Aorta (tissue), 5 donors: ENCODE measurements at regions not wholly inside any gene's neighbourhood (a gene's known extent, or its start where the extent isn't known, plus 50 kb on each side); places are given as distances from the start of the nearest gene placed in this dataset.

ENCODE experiments used
- ATAC-seq: fragments of 200-7000 bp; cut with Tn5 transposase; one replicate; pipeline ENCODE4 v1.9.1; 2022; ENCODE audit warnings: moderate library complexity; ENCODE audit not compliant: low FRiP score
- DNase-seq, 2 donors: peaks; one replicate each; pipeline ENCODE4 v3.0.0-alpha.2; 2020
- H3K27ac ChIP-seq, 2 donors: one replicate each; pipeline ENCODE4 v1.5.1; 2013; ENCODE audit warnings: low read length in 2 of 2, mild to moderate bottlenecking in 2 of 2, moderate library complexity in 2 of 2, control low read depth in 1 of 2, inconsistent platforms in 1 of 2, low read depth in 1 of 2
- H3K27me3 ChIP-seq, 2 donors: one replicate each; pipeline ENCODE4 v1.6.1; 2013; ENCODE audit warnings: control low read depth in 1 of 2, low read length in 1 of 2, mild to moderate bottlenecking in 1 of 2, moderate library complexity in 1 of 2; ENCODE audit not compliant: insufficient read depth in 2 of 2, control insufficient read depth in 1 of 2
- H3K36me3 ChIP-seq, 2 donors: one replicate each; pipeline ENCODE4 v1.6.1; 2013; ENCODE audit warnings: control low read depth in 1 of 2, low read length in 1 of 2, mild to moderate bottlenecking in 1 of 2; ENCODE audit not compliant: insufficient read depth in 2 of 2, control insufficient read depth in 1 of 2
- H3K4me1 ChIP-seq, 2 donors: one replicate each; pipeline ENCODE4 v1.6.1; 2013; ENCODE audit warnings: low read length in 2 of 2, control low read depth in 1 of 2, mild to moderate bottlenecking in 1 of 2, moderate library complexity in 1 of 2; ENCODE audit not compliant: insufficient read depth in 2 of 2, control insufficient read depth in 1 of 2
- H3K4me3 ChIP-seq, 2 donors: one replicate each; pipeline ENCODE4 v1.5.1; 2013; ENCODE audit warnings: low read length in 2 of 2, control low read depth in 1 of 2, mild to moderate bottlenecking in 1 of 2
- H3K9me3 ChIP-seq: one replicate; pipeline ENCODE4 v1.6.1; 2013; ENCODE audit warnings: mild to moderate bottlenecking, low read length; ENCODE audit not compliant: control insufficient read depth
- WGBS, 2 donors: extraction: QIAGEN DNeasy Blood & Tissue Kit; methylation state at CpG; one replicate each; pipeline ENCODE4 v1.1.7; 2013; 5-methylcytosine and 5-hydroxymethylcytosine counted together
- intact Hi-C, 2 donors: fragments of 100-400 bp; cut with DNase I; formaldehyde crosslinking; loops; one replicate each; pipeline versions ENCODE4 v1.14.2 to v1.15.0; 2022
- donor health status: healthy with polysubstance abuse.
- donor health status: Bipolar disorder and iron deficiency.
- donor health status: DM: no; HTN: no; CAD: no.
- donor health status: DM: no; HTN: no; CAD: no.
- donor health status: DM: yes; HTN: yes; CAD: no.

- intact Hi-C loops: loop anchor here (5.0 to 10.0 kb wide), 2 partner anchors 98 to 115 kb away; no protein-coding TSS in a partner anchor
- no peaks in the 10 kb centered on the region for H3K27me3 ChIP-seq
- WGBS, 2 donors: 88 to 91% methylated on average over 1 of the region's 1 CpG
- no peaks in the 10 kb centered on the region for H3K4me1 ChIP-seq
- no peaks in the 10 kb centered on the region for H3K9me3 ChIP-seq
- no peak overlapping the region for H3K27ac ChIP-seq
- H3K36me3 ChIP-seq: no peaks in the 10 kb centered on the region
- no peak for DNase-seq
- H3K4me3 ChIP-seq: no peak overlapping the region
- ATAC-seq: no peak
These were observed 279.1 kb upstream of the AKR1E2 start for GRCh38 chr10:4546931-4547330.

GRCh38 chr10:4546500-4546899 lies 279.5 kb upstream of the AKR1E2 start:
- 91 to 92% methylated on average over 7 of the region's 7 CpGs for WGBS, 2 donors
- intact Hi-C loops: loop anchor here (5.0 to 10.0 kb wide), 2 partner anchors 98 to 116 kb away; no protein-coding TSS in a partner anchor

GRCh38 chr10:4545062-4545461 lies 280.9 kb upstream of the AKR1E2 start:
- DNase-seq (no peak), ATAC-seq (no peak)
- H3K27me3 ChIP-seq: no peaks in the 10 kb centered on the region
- no peaks in the 10 kb centered on the region for H3K36me3 ChIP-seq
- H3K27ac ChIP-seq: no peak overlapping the region
- H3K4me3 ChIP-seq: no peak overlapping the region
- no peaks in the 10 kb centered on the region for H3K9me3 ChIP-seq
- H3K4me1 ChIP-seq: no peaks in the 10 kb centered on the region
- intact Hi-C loops: loop anchor here (5.0 to 10.0 kb wide), 2 partner anchors 100 to 117 kb away; no protein-coding TSS in a partner anchor
- whole genome bisulfite sequencing, 2 donors: 35 to 54% methylated on average over 7 of the region's 7 CpGs

More at GRCh38 chr10:4546500-4546899, 279.5 kb upstream of the AKR1E2 start:
- no peaks in the 10 kb centered on the region for H3K36me3 ChIP-seq
- ATAC-seq (no peak), DNase-seq (no peak)
- H3K4me1 ChIP-seq: no peaks in the 10 kb centered on the region
- H3K27ac ChIP-seq: no peak overlapping the region
- no peaks in the 10 kb centered on the region for H3K9me3 ChIP-seq
- H3K4me3 ChIP-seq: no peak overlapping the region
- no peaks in the 10 kb centered on the region for H3K27me3 ChIP-seq

GRCh38 chr10:4543938-4544533 lies 282.0 kb upstream of the AKR1E2 start:
- intact Hi-C loops: loop anchor here (5.0 to 10.0 kb wide), 2 partner anchors 101 to 302 kb away; no protein-coding TSS in a partner anchor
- Histone ChIP-seq H3K4me1 (no peaks in the 10 kb centered on the region), H3K27me3 (no peaks in the 10 kb centered on the region), H3K27ac (no peak overlapping the region), H3K9me3 (peaks cover 1% of the 10 kb centered on the region), H3K4me3 (no peak overlapping the region), H3K36me3 (no peaks in the 10 kb centered on the region)
- WGBS, 2 donors: 57 to 65% methylated on average over 7 of the region's 7 CpGs
- ATAC-seq: no peak
- DNase-seq: no peak

GRCh38 chr10:4541292-4541691 lies 284.7 kb upstream of the AKR1E2 start:
- intact Hi-C loops: loop anchor here (5.0 to 10.0 kb wide), 2 partner anchors 104 to 299 kb away; no protein-coding TSS in a partner anchor
- ATAC-seq: peak; percentile 85

GRCh38 chr10:4538016-4538415 lies 288.0 kb upstream of the AKR1E2 start:
- no peaks in the 10 kb centered on the region for H3K27me3 ChIP-seq
- intact Hi-C loops: loop anchor here (5.0 to 10.0 kb wide), 2 partner anchors 36 to 107 kb away; no protein-coding TSS in a partner anchor
- DNase-seq (no peak), ATAC-seq (no peak)
- H3K9me3 ChIP-seq: peaks cover 1% of the 10 kb centered on the region
- no peak overlapping the region for H3K27ac ChIP-seq
- 93 to 97% methylated on average over 4 of the region's 4 CpGs for WGBS, 2 donors
- no peaks in the 10 kb centered on the region for H3K36me3 ChIP-seq
- H3K4me3 ChIP-seq: no peak overlapping the region
- no peaks in the 10 kb centered on the region for H3K4me1 ChIP-seq

More at GRCh38 chr10:4541292-4541691, 284.7 kb upstream of the AKR1E2 start:
- DNase-seq: peak; percentile 73 to 74
- H3K27ac ChIP-seq: peak overlapping the region; percentile 72 to 94
- no peaks in the 10 kb centered on the region for H3K27me3 ChIP-seq
- peaks cover 1% of the 10 kb centered on the region for H3K9me3 ChIP-seq
- H3K4me1 ChIP-seq: no peaks in the 10 kb centered on the region
- H3K4me3 ChIP-seq: no peak overlapping the region
- H3K36me3 ChIP-seq: no peaks in the 10 kb centered on the region

- H3K4me3 ChIP-seq: no peak overlapping the region
- no peak for ATAC-seq
- no peak for DNase-seq
- no peak overlapping the region for H3K27ac ChIP-seq
- H3K4me1 ChIP-seq: no peaks in the 10 kb centered on the region
- intact Hi-C loops: loop anchor here (5.0 to 10.0 kb wide), 2 partner anchors 33 to 109 kb away; no protein-coding TSS in a partner anchor
- peaks cover 1% of the 10 kb centered on the region for H3K9me3 ChIP-seq
- H3K27me3 ChIP-seq: no peaks in the 10 kb centered on the region
- no peaks in the 10 kb centered on the region for H3K36me3 ChIP-seq
- 88 to 91% methylated on average over 4 of the region's 4 CpGs for WGBS, 2 donors
These were observed 290.5 kb upstream of the AKR1E2 start for GRCh38 chr10:4535521-4535920.

GRCh38 chr10:4533621-4534020 lies 292.4 kb upstream of the AKR1E2 start:
- no peaks in the 10 kb centered on the region for H3K9me3 ChIP-seq
- no peak for DNase-seq
- no peak overlapping the region for H3K27ac ChIP-seq
- H3K4me3 ChIP-seq: no peak overlapping the region
- WGBS, 2 donors: 86 to 93% methylated on average over 6 of the region's 6 CpGs
- no peak for ATAC-seq
- H3K4me1 ChIP-seq: no peaks in the 10 kb centered on the region
- H3K36me3 ChIP-seq: no peaks in the 10 kb centered on the region
- no peaks in the 10 kb centered on the region for H3K27me3 ChIP-seq
- intact Hi-C loops: loop anchor here in 1 of 2 donors (10.0 kb wide), 1 partner anchor 111 kb away; no protein-coding TSS in a partner anchor

- intact Hi-C loops: loop anchor here in 1 of 2 donors (10.0 kb wide), 1 partner anchor 112 kb away; no protein-coding TSS in a partner anchor
These were observed 293.0 kb upstream of the AKR1E2 start for GRCh38 chr10:4532976-4533375.

More at GRCh38 chr10:4532976-4533375, 293.0 kb upstream of the AKR1E2 start:
- Histone ChIP-seq H3K4me3 (no peak overlapping the region), H3K4me1 (no peaks in the 10 kb centered on the region), H3K27me3 (no peaks in the 10 kb centered on the region), H3K27ac (no peak overlapping the region), H3K9me3 (no peaks in the 10 kb centered on the region), H3K36me3 (no peaks in the 10 kb centered on the region)
- WGBS, 2 donors: 3 to 6% methylated on average over 1 of the region's 1 CpG
- no peak for ATAC-seq
- DNase-seq: no peak
